Left renal pelvis (tissue), 4 donors: ENCODE measurements at regions not wholly inside any gene's neighbourhood (a gene's known extent, or its start where the extent isn't known, plus 50 kb on each side); places are given as distances from the start of the nearest gene placed in this dataset.

Source experiments
- DNase-seq, 4 donors: peaks; one replicate each; pipeline ENCODE4 v3.0.0-alpha.2; 2013; ENCODE audit warnings: low read depth in 4 of 4, low spot score in 3 of 4

DNA sequence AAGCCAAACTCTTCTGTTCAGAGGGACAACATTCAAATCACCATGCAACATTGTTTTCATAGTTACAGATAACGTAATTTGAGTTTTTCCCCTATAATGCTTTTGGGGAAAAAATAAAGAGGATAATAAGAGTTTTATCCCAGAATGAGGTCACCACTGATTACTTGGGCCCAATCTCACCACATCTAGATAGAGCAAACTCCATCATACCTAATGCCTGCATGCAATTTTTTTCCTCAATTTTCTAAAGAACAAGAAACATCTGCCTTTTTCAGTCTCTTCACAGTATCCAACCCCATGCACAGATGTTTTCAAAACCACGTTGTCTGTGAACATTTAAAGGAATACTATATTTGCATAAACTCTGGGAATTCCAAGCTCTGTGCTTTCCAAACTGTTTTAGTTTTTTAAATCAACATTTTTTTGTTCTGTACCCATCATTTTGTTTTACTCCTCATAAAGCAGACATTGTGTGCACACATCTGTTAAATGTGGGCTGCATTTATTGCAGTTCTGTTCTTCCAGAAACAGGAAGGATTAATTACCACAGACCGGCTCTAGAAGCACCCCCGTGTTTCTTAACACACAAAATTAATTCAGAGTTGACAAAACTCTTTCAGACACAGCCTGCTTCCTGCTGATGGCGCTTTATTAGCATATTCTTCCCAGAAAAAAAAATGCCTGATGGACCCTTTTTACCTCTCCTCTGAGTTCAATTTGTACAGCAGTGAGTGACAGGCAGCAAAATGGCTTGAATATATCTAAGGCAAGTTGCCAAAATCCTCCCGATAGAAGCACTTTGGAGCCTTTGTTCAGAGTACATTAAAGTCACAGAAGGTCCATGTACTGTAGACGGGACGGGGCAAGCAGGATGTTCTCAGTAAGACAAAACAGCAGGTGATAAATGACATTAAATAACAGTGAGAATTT, 1171.9 kb downstream of the EFNB2 start:
- no peak for DNase-seq

DNA sequence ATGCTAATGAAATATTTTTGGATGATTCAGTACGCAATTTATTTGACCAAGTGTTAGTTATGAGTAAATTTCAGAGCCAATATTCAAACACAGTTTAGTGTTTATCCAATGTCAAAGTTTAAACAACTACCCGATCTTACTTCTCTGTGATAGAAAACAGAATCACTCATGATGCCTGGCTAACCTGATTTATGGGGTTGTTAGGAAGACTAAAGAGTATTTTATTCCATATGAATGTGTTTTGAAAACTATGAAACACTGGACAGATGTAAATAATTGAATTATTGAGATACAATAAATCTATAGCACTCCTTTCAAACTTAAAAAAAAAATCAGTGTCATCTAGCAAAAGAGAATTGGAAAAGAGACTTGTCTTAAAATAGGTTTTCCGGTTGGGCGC, 1181.8 kb downstream of the EFNB2 start:
- DNase-seq, result no peak

DNA sequence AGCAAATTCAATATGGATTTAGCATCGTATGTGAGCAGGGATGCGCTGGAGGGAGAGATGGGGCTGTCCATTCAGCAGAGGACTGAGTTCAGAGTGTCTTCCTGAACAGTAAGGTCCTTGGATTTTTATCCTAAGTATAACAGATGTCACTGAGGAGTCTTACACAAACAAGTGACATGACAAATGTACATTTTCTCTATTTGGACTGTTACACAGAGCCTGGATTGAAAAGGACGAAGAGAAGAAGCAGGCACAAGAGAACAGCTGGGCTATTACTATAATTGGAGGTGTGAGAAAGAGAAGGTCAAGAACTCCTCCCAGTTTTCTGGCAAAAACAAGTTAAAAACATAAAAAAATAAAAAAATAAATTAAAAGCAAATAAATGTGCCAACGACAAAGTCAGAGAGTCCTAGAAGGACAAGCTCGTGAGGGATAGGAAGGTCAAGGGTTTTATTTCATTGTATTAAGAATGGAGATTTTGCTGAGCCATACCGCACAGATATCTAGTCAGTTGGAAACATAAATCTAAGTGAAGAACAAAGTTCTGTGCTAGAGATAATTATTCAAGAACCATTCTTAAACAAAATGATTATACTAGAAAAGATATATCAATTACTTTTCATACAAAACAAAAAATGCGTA, 1186.3 kb downstream of the EFNB2 start:
- no peak for DNase-seq

DNA sequence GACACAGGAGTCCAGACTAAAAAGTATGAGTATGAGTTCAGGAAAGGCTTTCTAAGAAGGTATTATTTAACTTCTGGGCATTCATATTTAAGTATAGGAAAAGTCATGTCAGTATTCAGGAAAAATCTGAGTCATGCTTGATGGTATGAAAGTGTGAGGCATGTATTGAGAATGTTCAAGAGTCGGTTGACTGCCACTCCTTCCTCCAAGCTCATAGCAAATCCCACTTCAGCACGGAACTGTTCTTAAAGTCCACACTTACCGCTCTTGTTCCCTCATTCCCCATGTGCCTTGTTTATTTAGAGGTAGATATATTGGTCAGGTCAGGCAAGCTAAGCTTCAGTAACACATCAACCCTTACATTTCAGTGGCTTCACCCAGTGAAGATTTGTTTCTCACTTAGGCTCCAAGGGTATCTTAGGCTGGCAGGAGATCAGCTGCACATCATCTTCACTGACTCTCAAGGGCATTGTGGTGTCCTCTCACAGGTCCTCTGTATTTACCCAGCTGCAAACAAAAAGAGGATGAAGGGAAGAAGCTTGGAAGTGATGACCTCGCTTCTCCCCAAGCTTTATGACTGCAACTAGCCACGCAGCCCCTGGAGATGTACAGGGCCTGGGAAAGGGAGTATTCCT, 1189.2 kb downstream of the EFNB2 start:
- DNase-seq, result no peak

DNA sequence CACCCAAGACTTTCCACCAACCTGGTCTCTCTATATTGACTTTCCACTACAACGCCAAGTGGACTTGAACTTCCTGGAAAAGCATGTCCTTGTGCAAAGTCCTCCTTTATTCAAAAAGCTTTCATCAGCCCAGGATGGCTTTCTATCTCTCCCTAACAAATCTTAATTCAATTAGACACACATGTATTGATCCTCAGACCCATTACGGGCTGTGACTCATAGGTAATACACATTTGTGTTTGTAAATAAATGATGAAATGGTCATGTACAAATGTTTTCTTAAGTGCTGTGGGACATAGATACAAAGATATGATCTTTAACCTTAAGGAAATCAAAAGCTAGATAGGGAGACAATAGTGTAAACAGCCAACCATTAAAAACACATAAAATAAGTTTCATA, 1189.7 kb downstream of the EFNB2 start:
- no peak for DNase-seq

DNA sequence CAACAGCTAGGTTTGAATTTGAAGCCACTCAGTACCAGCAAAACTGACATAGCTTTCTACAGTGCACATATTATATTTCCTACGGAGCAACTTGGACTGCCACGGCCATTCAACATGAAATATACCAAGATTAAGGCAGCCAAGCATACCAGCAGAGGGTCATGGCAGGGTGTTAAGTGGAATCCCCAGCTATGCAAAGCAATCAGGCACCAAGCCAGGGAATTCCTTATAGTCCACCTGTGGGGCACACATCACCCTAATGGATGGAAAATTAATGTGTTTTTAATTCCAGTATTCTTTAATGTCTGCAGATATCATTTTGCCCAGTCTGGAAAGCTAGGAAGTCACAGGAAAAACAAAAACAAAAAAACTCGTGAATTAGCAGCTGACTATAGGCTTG, 1190.3 kb downstream of the EFNB2 start:
- no peak for DNase-seq

DNA sequence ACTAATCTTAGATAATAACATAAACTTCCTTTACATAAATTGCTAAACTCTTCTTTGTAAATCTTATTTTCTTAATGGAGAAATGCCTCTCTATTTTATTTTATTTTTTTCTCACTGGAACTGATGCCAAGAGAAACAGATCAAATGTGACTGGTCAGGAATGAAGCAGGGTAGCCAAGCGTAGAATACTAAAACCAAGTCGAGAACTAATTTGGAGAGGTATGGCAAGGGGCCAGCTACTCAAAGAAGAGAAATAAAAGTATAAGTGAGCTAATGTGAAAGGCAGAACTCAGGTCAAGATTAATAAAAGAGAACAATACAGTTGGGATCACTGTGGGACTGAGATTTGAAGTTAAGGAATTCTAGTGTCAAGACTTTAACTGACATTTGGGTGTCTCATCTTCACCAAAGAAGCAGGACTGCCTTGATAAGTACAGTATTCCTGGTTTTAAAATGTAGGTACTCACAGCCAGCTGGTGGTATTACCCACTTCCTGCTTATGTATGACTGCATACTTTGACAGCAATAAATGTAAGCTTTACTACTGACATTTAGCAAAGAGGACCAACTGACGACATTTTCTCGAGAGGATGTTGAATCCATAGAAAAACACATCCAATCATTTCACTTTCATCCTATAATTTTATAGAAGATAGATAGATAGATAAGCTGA, 1192.2 kb downstream of the EFNB2 start:
- DNase-seq, result peak in 3 of 4 donors; percentile 40 to 57 (median 41)

DNA sequence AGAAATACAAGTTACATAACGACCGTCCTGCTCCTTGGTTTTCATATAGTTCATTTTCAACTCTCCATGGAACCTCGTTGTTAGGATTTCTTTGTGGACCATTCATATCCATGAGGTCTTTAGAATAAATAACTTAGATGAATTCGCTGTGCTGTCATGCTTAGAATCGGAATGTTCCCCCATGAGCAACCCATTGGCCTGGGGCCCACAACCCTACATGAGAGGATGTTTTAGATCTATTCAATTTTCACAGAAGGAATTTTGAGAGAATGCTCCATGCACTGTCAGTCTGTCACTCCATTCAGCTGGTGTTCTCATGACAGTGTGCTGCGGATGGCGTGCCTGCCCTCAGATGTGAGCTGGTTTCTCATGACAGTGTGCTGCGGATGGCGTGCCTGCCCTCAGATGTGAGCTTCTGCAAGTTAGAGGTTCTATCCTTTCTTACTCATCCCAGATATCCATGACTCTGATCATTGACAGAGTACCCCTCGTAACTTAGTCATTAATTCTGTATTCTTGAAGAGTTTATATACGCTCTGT, 1193.1 kb downstream of the EFNB2 start:
- no peak for DNase-seq

DNA sequence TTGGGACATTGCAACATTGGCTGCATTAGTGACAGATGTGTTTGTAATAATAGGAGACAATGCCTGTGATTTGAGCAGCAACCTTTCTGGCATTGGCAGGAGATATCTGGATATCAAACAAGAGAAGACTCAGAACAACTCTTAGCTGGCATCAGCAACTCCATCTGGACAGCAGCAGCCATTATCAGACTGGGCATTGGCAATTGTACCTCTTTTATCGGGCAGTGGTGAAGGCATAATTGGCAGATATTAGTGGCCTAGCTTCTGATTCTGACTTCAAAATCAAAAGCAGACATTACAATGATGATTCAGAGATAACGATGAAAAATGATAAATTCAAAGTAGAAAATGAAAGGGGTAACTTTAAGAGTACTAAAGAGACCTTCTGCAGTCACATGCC, 1193.7 kb downstream of the EFNB2 start:
- no peak for DNase-seq

DNA sequence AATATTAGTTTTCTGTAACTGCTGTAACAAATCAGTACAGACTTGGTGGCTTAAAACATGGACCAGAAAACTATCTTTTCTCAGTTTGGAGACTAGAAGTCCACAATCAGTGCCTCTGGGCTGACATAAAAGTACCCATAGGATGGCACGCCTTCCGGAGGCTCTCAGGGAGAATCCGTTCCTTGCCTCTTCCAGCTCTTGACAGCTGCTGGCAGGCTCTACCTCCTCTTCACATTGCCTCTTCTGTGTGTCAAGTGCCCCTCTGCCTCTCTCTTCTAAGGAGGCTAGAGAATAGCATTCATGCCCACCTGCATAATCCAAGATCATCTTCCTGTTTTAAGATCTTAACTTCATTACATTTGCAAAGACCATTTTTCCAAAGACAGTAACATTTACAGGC, 1194.2 kb downstream of the EFNB2 start:
- DNase-seq, result no peak

DNA sequence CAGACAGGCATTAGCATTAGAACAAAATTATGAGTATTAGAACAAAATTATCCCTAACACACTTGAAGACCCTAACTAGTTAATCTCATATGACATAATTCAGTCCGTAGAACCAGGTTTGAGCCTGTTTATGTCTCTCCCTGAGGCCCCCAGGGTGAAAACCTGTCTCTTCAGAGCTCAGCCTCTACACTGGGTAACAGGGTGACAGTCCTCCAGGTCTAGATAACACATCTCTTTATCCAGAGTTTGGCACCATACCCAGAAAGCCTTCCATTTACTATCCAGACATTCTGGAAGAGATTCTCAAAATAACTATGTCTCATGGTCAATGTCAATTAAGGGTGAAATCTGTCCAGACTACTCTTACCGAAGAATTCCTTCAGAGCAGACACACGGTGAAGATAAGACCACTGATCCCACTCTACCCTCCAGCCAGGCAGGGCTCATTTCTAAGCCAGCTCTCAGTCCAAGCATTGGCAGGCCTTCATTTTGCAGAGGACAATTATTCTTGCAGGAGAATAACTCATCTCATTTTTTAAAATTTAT, 1195.3 kb downstream of the EFNB2 start:
- no peak for DNase-seq

DNA sequence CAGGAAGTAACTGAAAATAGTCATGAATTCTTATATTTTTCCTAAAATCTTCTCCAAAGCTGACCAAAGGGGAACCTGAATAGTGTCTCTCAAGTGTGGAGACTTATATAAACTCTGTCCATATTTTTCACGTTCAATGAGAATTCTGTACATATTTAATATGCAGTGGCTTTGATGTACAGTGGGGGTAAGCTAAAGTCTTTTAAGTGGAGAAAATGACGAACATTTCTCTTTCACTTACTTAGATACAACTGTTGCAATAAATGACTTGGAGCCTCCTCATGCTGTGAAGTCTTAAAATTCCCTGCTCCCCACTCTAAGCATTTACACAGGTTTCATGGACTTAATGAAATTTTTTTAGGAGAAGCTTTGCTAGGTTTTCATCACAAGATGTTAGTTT, 1196.7 kb downstream of the EFNB2 start:
- no peak for DNase-seq

DNA sequence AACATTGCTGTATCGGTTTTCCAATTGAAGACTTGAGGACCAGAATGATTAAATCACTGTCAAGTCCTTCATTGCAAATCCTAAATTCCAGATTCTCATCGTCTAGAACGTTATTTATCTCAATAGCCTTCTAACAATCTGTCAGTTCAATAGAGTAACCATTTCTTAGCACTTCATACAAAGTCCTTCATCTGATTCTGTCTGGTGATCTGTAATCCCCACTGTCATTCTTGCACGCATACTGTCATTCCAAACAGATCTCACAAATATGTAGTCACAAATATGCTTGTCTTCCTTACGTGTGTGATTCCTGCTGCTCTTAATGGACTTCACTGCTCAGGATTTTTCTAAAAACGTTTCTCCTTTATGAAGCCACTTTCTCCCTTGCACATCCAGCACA, 1197.5 kb downstream of the EFNB2 start:
- no peak for DNase-seq

DNA sequence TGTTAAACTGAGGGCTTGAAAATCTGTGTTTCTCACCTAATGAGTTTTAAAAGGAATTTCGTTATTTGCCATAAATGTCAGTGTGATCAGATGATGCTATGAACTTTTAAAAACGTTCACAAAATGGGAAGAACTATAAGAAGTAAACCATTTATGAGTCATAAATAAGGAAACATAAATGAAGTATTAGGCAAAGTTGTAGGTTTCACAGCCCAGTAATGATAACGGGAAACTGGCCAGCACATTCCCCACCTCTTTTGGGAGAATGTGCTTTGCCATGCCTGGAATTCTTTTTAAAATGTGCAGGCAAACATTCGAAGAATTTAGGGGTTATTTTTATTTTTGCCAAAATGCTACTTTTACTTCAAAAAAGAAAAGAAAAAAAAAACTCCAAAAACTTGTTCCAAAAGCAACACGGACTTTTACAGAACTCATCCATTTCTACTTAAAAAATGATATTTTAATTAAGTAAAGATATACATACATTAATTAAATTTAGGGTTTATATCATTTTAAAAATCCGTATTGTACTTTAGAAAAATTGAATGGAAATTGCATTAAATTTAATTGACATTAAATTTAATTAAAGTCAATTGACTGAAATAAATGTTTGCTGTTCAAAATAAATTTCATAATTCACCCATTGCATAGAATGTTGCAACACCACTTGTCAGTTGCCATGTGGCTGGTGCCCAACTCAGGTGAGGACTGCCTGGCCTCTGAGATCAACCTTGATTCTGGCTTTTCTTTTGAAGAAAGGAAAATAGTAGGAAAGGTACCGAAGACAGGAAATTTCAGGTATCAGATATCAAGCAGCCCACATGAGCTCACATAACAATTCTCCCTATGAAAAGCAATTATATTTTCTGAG, 1198.5 kb downstream of the EFNB2 start:
- DNase-seq, result no peak

DNA sequence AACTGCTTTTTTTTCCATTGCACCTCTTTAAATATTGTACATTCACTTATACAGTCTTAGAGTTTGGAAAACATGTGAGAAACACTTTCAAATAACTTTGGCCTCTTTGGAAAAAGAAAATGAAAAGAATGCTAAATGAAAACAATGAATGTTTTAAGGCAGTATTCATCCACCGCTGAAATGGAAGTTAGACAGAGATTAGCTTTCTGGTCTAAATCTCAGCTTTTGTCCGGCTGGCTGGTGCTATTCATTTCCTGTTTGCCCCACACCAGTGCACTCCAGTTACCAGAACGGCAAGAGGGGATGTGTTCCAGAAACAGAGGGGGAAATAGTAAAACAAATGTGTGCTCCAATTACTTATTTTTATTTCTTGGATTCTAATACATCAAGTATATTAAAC, 1201.3 kb downstream of the EFNB2 start:
- no peak for DNase-seq

DNA sequence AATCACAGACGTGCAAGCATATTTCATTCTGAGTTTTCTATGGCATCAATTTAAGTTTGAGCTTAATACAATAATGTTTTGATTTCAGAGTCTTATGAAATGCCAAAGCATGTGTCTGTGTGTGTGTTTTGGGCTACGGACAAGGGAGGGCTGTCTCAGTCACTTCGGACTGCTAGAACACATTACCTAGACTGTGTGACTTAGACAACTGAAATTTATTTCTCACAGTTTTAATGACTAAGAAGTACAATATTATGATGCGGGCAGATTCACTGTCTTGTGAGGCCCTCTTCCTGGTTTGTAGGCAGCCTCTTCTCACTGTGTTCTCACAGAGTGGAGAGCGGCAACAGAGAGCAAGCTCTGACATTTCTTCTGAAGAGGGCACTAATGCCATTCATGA, 1202.0 kb downstream of the EFNB2 start:
- DNase-seq, result no peak

DNA sequence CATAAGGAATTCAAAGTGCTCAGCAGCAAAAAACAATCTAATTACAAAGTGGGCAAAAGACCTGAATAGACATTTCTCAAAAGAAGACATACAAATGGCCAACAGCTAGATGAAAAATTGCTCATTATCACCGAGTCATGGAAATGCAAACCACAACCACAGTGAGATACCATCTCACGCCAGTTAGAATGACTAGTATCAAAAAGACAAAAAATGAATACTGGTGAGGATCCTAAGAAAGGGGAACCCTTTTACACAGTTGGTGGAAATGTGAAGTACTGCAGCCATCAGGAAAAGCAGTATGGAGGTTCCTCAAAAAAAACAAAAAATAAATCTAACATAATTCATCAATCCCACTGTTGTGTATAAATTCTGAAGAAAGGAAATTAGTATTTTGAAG, 1206.1 kb downstream of the EFNB2 start:
- no peak for DNase-seq

DNA sequence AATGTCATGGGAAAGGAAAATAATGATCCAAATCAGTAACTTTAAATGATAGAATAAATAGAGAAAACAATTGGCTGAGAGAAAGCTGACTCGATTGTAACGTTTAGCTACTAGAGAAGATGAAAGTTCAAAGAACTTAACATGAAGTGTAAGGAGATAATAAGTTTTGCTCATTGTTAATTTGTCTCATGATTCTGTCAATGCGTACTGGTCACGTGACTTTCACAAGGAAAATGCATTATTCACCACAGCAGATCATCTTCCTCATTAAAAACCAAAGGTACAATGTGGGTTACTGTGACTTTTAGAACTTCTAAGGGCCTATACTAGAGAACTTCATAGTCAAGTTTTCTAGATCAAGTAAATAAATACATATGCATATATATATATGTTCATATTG, 1207.2 kb downstream of the EFNB2 start:
- DNase-seq, result no peak

DNA sequence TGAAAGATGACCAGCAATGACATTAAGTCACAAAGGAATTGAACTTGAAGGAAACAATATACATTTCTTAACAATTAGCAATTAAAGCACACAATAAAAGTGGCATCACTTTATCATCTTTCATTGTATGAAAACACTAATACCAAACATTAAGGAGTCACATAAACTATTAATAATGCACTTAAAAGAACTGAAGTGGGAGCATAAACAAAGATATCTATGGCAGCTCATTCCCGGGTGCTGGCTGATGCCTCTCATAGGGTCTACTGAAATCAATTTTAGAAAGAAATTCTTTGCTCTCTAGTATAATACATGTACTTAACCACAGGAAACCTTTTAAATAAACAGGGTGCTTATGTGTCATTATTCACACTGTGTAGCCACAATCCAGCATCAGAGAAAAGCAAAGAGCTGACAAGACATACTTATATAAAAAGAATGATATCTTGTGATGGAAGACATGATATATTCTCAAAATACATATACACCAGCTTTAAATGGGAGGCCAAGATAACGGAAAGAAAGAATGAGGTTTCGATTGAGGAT, 1207.8 kb downstream of the EFNB2 start:
- DNase-seq, result no peak
